Spleen (tissue), 7 donors: ENCODE measurements at regions not wholly inside any gene's neighbourhood (a gene's known extent, or its start where the extent isn't known, plus 50 kb on each side); places are given as distances from the start of the nearest gene placed in this dataset.

Experiments
- POLR2A ChIP-seq, 3 donors: fragments of 450-650 bp; IDR thresholded peaks; one replicate each; pipeline ENCODE4 v1.5.1; 2017; ENCODE audit warnings: antibody characterized with exemption in 3 of 3, mild to moderate bottlenecking in 1 of 3
- POLR2AphosphoS5 ChIP-seq, 3 donors: sonication (generic); formaldehyde crosslinking; IDR thresholded peaks; one replicate each; pipeline ENCODE4 v1.5.1; 2017; ENCODE audit warnings: antibody characterized with exemption in 3 of 3
- TF ChIP-seq, protein P1 (sequence below), 11 experiments: fragments of 200-600 bp in 7 of 11; fragments of 450-650 bp in 4 of 11; sonication (generic) in 4 of 11; IDR thresholded peaks in 8 of 11; conservative IDR thresholded peaks in 3 of 11; 1 replicate in 7 of 11; 2 replicates in 4 of 11; pipeline versions ENCODE4 v1.4.0 to v1.8.0; 2016 to 2021; ENCODE audit warnings: antibody characterized with exemption in 11 of 11, inconsistent platforms in 4 of 11, mild to moderate bottlenecking in 1 of 11
- donor health status: DM: no; HTN: no; CAD: no; lungs with moderate emphysema.
- donor health status: DM: no; HTN: no; CAD: no.
- donor health status: DM: no; HTN: no; CAD: no.

DNA sequence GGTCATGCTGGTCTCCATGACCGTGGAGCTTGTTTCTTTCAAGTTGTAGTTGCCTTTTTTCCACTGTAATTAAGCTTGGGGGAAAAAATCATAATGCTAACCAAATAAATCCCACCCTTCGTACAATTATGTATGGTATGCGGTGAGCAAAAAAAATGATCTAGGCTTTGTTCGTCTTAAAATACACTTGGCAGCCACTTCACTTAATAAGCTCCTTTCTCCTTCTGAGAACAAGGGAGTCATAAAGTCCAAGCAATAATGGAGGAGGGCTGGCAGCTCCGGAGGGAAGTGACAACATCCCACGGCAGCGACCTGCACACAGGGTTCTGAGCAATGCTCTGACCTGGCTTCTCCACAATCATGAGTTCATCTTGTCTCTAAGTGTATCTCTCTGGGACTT is 91.2 kb upstream of the KLHL29 start:
- TF ChIP-seq, protein P1, sequence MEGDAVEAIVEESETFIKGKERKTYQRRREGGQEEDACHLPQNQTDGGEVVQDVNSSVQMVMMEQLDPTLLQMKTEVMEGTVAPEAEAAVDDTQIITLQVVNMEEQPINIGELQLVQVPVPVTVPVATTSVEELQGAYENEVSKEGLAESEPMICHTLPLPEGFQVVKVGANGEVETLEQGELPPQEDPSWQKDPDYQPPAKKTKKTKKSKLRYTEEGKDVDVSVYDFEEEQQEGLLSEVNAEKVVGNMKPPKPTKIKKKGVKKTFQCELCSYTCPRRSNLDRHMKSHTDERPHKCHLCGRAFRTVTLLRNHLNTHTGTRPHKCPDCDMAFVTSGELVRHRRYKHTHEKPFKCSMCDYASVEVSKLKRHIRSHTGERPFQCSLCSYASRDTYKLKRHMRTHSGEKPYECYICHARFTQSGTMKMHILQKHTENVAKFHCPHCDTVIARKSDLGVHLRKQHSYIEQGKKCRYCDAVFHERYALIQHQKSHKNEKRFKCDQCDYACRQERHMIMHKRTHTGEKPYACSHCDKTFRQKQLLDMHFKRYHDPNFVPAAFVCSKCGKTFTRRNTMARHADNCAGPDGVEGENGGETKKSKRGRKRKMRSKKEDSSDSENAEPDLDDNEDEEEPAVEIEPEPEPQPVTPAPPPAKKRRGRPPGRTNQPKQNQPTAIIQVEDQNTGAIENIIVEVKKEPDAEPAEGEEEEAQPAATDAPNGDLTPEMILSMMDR (IDR thresholded peaks at IDR 0.05 in 8 of 11, conservative IDR thresholded peaks at IDR 0.05 in 3 of 11), result no peak
- TF ChIP-seq POLR2A (IDR thresholded peaks at IDR 0.05) (no peak), POLR2AphosphoS5 (IDR thresholded peaks at IDR 0.05) (no peak)
